ENCODE measurements at regions not wholly inside any gene's neighbourhood (a gene's known extent, or its start where the extent isn't known, plus 50 kb on each side); places are given as distances from the start of the nearest gene placed in this dataset.

DNA sequence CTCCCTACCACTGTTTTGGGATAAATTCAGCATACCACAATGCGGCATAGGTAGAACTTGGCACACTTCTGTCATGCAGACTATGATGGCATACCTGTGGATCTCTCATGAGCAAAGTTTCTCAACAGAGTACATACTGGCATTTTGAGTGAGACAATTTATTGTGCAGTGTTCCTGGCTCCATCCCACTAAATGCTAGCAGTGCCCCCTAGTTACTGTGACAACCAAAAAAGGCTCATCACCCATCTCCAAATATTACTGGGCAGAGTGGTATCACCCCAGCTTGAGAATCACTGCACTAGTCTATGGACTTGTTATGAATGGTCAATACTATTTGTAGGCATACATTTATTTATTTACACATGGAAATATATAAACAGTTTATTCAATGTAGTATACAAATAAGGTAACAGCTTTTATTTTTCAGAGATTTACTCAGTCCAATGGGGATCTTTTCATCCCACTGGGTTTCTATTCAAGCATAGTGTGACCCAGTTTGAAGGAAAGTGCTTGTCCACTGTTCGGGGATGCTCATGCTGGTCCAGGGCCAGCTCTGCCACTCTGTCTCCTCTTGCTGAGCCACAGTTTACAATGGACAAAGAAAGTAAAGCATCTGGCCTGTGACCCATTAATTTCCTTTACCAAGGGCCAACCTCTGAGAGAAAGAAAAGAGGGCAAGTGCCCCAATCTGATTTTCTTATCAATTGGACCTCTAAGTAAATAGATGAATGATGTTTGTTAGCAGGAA, 81.0 kb upstream of the IL2 start:
- H3K4me1 ChIP-seq (ENCODE audit: control insufficient read depth, insufficient read depth, low read length, poor library complexity, severe bottlenecking): peaks cover 34% of the 10 kb centered on the region
- H3K27me3 ChIP-seq (replicated peaks; ENCODE audit: control insufficient read depth, insufficient read depth, low read length, poor library complexity, severe bottlenecking): no peaks in the 10 kb centered on the region
- H3K9me3 ChIP-seq (ENCODE audit: control insufficient read depth, low read length): no peaks in the 10 kb centered on the region
- H3K36me3 ChIP-seq (ENCODE audit: control insufficient read depth, insufficient read depth, low read length): no peaks in the 10 kb centered on the region
- H3K27ac ChIP-seq (ENCODE audit: insufficient read depth, low read length, poor library complexity, severe bottlenecking): no peak overlapping the region
- no peak for DNase-seq
- H3K4me3 ChIP-seq (ENCODE audit: insufficient read depth, low read depth, low read length, poor library complexity, severe bottlenecking): no peak overlapping the region

DNA sequence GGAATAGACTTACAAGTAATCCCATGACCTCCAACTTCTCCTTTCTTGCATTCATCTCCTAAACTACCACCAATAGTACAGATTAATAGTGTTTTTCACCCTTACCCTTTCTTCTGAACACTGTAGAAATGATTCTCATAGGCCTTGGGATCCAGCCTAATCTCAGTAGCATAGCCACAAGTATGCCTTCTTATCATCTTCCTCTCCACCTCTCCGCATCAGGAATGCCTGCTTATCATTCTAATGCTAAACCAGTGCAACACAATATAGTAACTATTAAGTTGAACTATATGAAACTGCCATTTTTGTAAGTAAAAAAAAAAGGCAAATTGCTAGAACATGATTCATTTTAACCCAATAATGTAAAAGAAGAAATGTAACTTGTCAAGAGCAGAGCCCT, 79.5 kb upstream of the IL2 start:
- no peaks in the 10 kb centered on the region for H3K36me3 ChIP-seq (ENCODE audit: control insufficient read depth, insufficient read depth, low read length)
- no peak overlapping the region for H3K27ac ChIP-seq (ENCODE audit: insufficient read depth, low read length, poor library complexity, severe bottlenecking)
- H3K4me1 ChIP-seq (ENCODE audit: control insufficient read depth, insufficient read depth, low read length, poor library complexity, severe bottlenecking): peaks cover 33% of the 10 kb centered on the region
- no peaks in the 10 kb centered on the region for H3K9me3 ChIP-seq (ENCODE audit: control insufficient read depth, low read length)
- DNase-seq: no peak
- no peak overlapping the region for H3K4me3 ChIP-seq (ENCODE audit: insufficient read depth, low read depth, low read length, poor library complexity, severe bottlenecking)
- H3K27me3 ChIP-seq (replicated peaks; ENCODE audit: control insufficient read depth, insufficient read depth, low read length, poor library complexity, severe bottlenecking): no peaks in the 10 kb centered on the region

DNA sequence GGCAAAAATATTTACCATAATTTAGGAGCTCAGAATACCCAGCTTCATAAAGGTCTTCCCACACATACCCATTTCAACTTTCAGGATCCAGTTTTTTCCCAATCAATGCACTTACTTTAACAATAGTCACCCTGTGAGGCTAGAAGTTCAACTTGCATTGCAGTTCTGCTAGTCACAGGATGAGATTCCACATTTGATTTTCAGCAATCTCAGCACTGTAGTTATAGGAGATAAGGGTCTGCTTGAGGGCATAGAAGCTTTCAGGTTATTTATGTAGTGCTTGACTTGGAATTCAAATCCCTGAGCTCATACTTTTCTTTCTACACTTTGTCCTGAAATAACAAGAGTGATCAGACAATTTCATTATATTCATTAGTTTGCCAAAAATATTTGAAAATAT, 78.3 kb upstream of the IL2 start:
- H3K4me1 ChIP-seq (ENCODE audit: control insufficient read depth, insufficient read depth, low read length, poor library complexity, severe bottlenecking): peaks cover 23% of the 10 kb centered on the region
- H3K36me3 ChIP-seq (ENCODE audit: control insufficient read depth, insufficient read depth, low read length): no peaks in the 10 kb centered on the region
- DNase-seq: no peak
- no peak overlapping the region for H3K4me3 ChIP-seq (ENCODE audit: insufficient read depth, low read depth, low read length, poor library complexity, severe bottlenecking)
- H3K9me3 ChIP-seq (ENCODE audit: control insufficient read depth, low read length): no peaks in the 10 kb centered on the region
- no peak overlapping the region for H3K27ac ChIP-seq (ENCODE audit: insufficient read depth, low read length, poor library complexity, severe bottlenecking)
- H3K27me3 ChIP-seq (replicated peaks; ENCODE audit: control insufficient read depth, insufficient read depth, low read length, poor library complexity, severe bottlenecking): no peaks in the 10 kb centered on the region

DNA sequence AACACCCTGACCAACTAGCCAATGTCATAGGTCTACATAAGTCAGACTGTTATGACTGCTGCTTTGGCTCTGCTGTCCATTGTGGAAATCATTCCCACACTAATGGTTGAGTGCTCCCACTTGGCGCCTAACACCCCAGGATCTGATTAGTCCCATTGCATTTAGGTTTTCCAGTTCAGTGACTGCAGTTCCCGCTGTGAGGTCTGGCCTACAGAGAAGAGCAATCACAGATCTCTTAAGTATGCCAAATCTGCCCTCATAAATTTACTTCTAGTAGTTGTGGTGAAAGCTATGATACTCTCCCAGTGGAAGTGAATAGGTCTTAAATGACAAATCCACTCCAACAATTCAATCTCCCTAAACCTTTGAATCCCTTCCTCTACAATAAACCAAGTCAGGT, 77.3 kb upstream of the IL2 start:
- no peak overlapping the region for H3K4me3 ChIP-seq (ENCODE audit: insufficient read depth, low read depth, low read length, poor library complexity, severe bottlenecking)
- H3K27ac ChIP-seq (ENCODE audit: insufficient read depth, low read length, poor library complexity, severe bottlenecking): no peak overlapping the region
- H3K27me3 ChIP-seq (replicated peaks; ENCODE audit: control insufficient read depth, insufficient read depth, low read length, poor library complexity, severe bottlenecking): no peaks in the 10 kb centered on the region

DNA sequence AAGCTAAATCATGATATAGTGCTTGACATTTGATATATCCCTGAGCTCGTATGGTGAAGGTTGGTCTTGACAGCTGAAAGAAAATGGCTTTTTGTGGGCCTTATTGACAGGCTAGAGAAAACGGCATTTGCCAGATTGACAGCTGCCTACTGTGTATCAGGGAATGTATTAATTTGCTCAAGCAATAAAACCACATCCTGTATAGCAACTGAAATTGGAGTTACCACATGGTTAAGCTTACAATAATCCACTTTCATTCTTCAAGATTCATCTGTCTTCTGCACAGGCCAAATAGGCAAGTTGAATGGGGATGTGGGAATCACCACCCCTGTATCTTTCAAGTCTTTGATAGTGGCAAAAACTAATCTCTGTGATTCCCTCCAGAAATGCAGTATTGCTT, 76.2 kb upstream of the IL2 start:
- peaks cover 16% of the 10 kb centered on the region for H3K4me1 ChIP-seq (ENCODE audit: control insufficient read depth, insufficient read depth, low read length, poor library complexity, severe bottlenecking)
- DNase-seq: no peak
- H3K9me3 ChIP-seq (ENCODE audit: control insufficient read depth, low read length): no peaks in the 10 kb centered on the region
- H3K27ac ChIP-seq (ENCODE audit: insufficient read depth, low read length, poor library complexity, severe bottlenecking): no peak overlapping the region
- H3K4me3 ChIP-seq (ENCODE audit: insufficient read depth, low read depth, low read length, poor library complexity, severe bottlenecking): no peak overlapping the region
- no peaks in the 10 kb centered on the region for H3K27me3 ChIP-seq (replicated peaks; ENCODE audit: control insufficient read depth, insufficient read depth, low read length, poor library complexity, severe bottlenecking)
- no peaks in the 10 kb centered on the region for H3K36me3 ChIP-seq (ENCODE audit: control insufficient read depth, insufficient read depth, low read length)

More for the DNA sequence above, 77.3 kb upstream of the IL2 start:
- Histone ChIP-seq H3K4me1 (ENCODE audit: control insufficient read depth, insufficient read depth, low read length, poor library complexity, severe bottlenecking) (peaks cover 16% of the 10 kb centered on the region), H3K36me3 (ENCODE audit: control insufficient read depth, insufficient read depth, low read length) (no peaks in the 10 kb centered on the region), H3K9me3 (ENCODE audit: control insufficient read depth, low read length) (no peaks in the 10 kb centered on the region)
- DNase-seq: no peak

DNA sequence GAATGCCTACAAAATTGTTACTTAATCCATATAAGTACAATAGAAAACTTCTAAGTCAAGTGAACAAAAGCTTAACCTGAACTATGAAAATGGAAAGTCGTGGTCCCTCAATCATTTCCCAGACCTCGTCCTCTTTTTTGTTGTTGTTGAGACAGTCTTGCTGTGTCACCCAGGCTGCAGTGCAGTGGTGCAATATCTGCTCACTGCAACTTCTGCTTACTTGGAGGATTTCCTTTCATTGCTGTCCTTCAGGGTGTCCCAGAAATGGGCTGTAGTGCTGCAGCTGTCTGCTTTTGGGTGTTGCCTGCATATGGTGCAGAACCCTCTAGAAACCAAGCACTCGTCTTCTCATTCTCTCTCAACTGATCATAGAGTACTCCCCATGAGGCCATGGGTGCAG, 75.0 kb upstream of the IL2 start:
- Histone ChIP-seq H3K9me3 (ENCODE audit: control insufficient read depth, low read length) (no peaks in the 10 kb centered on the region), H3K27ac (ENCODE audit: insufficient read depth, low read length, poor library complexity, severe bottlenecking) (no peak overlapping the region), H3K4me1 (ENCODE audit: control insufficient read depth, insufficient read depth, low read length, poor library complexity, severe bottlenecking) (peaks cover 16% of the 10 kb centered on the region), H3K27me3 (replicated peaks; ENCODE audit: control insufficient read depth, insufficient read depth, low read length, poor library complexity, severe bottlenecking) (no peaks in the 10 kb centered on the region), H3K4me3 (ENCODE audit: insufficient read depth, low read depth, low read length, poor library complexity, severe bottlenecking) (no peak overlapping the region), H3K36me3 (ENCODE audit: control insufficient read depth, insufficient read depth, low read length) (no peaks in the 10 kb centered on the region)
- DNase-seq: no peak

DNA sequence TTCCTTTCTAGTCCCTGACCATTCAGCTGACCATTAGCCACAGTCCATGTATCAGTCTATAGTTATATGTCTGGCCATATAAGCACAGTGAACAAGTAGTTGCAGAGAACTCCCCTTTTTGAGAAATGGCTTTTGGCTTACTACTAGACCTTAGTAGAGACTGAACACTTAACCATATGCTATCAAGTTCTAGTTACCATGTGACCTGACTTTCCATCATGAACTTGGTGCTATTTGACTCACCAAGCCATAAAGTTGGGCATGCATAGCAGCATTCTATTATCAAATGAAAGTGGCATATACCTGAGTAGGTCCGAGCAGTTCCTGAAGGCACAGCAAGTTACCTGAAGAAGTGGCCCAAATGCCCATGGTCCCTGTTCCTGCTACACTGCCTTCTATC, 74.5 kb upstream of the IL2 start:
- DNase-seq: no peak
- no peaks in the 10 kb centered on the region for H3K36me3 ChIP-seq (ENCODE audit: control insufficient read depth, insufficient read depth, low read length)
- H3K27ac ChIP-seq (ENCODE audit: insufficient read depth, low read length, poor library complexity, severe bottlenecking): no peak overlapping the region
- no peak overlapping the region for H3K4me3 ChIP-seq (ENCODE audit: insufficient read depth, low read depth, low read length, poor library complexity, severe bottlenecking)
- peaks cover 16% of the 10 kb centered on the region for H3K4me1 ChIP-seq (ENCODE audit: control insufficient read depth, insufficient read depth, low read length, poor library complexity, severe bottlenecking)
- H3K27me3 ChIP-seq (replicated peaks; ENCODE audit: control insufficient read depth, insufficient read depth, low read length, poor library complexity, severe bottlenecking): no peaks in the 10 kb centered on the region
- no peaks in the 10 kb centered on the region for H3K9me3 ChIP-seq (ENCODE audit: control insufficient read depth, low read length)

DNA sequence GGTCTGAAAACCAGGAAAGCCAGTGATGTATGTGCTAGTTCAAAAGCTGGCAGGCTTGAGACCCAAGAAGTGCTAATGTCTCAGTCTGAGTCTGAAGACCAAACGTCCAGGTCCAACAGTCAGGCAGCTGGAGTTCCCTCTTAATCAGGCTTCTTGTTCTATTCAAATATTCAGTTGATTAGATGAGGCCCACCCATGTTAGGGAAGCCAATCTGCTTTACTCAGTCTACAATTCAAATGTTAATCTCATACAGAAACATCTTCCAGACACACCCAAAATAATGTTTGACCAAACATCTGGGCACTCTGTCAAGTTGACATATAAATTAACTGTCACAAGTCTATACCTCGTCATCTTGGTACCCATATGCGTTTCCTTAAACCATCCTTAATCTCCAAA, 72.4 kb upstream of the IL2 start:
- no peak overlapping the region for H3K27ac ChIP-seq (ENCODE audit: insufficient read depth, low read length, poor library complexity, severe bottlenecking)
- no peaks in the 10 kb centered on the region for H3K27me3 ChIP-seq (replicated peaks; ENCODE audit: control insufficient read depth, insufficient read depth, low read length, poor library complexity, severe bottlenecking)
- peaks cover 12% of the 10 kb centered on the region for H3K4me1 ChIP-seq (ENCODE audit: control insufficient read depth, insufficient read depth, low read length, poor library complexity, severe bottlenecking)
- no peak for DNase-seq
- H3K4me3 ChIP-seq (ENCODE audit: insufficient read depth, low read depth, low read length, poor library complexity, severe bottlenecking): no peak overlapping the region
- no peaks in the 10 kb centered on the region for H3K9me3 ChIP-seq (ENCODE audit: control insufficient read depth, low read length)
- H3K36me3 ChIP-seq (ENCODE audit: control insufficient read depth, insufficient read depth, low read length): no peaks in the 10 kb centered on the region

DNA sequence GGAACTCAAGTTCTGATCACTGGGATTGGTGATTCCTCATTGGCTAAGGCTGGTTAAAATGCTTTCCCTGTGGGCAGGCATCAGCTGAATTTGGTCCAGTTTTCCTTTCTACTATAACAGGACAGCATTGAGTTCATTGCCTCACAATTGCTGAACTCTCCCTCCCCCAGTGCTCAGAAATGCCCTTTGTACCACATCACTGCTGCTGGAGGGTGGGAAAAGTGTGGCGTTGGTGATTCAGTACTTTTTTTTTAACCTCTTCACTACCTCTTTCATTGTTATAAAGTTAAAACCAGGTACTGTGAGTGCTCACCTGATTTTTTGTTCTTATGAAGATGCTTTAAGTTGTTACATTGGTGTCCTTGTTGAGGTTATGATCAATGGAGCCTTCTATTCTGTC, 69.3 kb upstream of the IL2 start:
- Histone ChIP-seq H3K9me3 (ENCODE audit: control insufficient read depth, low read length) (no peaks in the 10 kb centered on the region), H3K27ac (ENCODE audit: insufficient read depth, low read length, poor library complexity, severe bottlenecking) (no peak overlapping the region), H3K27me3 (replicated peaks; ENCODE audit: control insufficient read depth, insufficient read depth, low read length, poor library complexity, severe bottlenecking) (no peaks in the 10 kb centered on the region), H3K36me3 (ENCODE audit: control insufficient read depth, insufficient read depth, low read length) (no peaks in the 10 kb centered on the region), H3K4me3 (ENCODE audit: insufficient read depth, low read depth, low read length, poor library complexity, severe bottlenecking) (no peak overlapping the region), H3K4me1 (ENCODE audit: control insufficient read depth, insufficient read depth, low read length, poor library complexity, severe bottlenecking) (no peaks in the 10 kb centered on the region)
- DNase-seq: no peak

DNA sequence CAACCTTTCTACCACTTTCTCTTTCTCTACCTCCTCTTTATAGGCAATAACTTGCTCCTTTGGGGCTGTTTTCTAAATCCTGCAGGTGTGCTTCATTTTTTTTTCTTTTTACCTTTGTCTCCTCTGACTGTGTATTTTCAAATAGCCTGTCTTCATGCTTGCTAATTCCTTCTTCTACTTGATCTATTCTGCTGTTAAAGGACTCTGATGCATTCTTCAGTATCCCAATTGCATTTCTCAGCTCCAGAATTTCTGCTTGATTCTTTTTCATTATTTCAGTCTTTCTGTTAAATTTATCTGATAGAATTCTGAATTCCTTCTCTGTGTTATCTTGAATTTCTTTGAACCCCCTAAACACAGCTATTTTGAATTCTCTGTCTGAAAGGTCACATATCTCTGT, 67.7 kb upstream of the IL2 start:
- no peak for DNase-seq
- Histone ChIP-seq H3K36me3 (ENCODE audit: control insufficient read depth, insufficient read depth, low read length) (no peaks in the 10 kb centered on the region), H3K27ac (ENCODE audit: insufficient read depth, low read length, poor library complexity, severe bottlenecking) (no peak overlapping the region), H3K4me3 (ENCODE audit: insufficient read depth, low read depth, low read length, poor library complexity, severe bottlenecking) (no peak overlapping the region), H3K4me1 (ENCODE audit: control insufficient read depth, insufficient read depth, low read length, poor library complexity, severe bottlenecking) (no peaks in the 10 kb centered on the region), H3K27me3 (replicated peaks; ENCODE audit: control insufficient read depth, insufficient read depth, low read length, poor library complexity, severe bottlenecking) (no peaks in the 10 kb centered on the region), H3K9me3 (ENCODE audit: control insufficient read depth, low read length) (no peaks in the 10 kb centered on the region)

All from effector memory CD4-positive, alpha-beta T cell (primary cell).